ENCODE measurements at regions not wholly inside any gene's neighbourhood (a gene's known extent, or its start where the extent isn't known, plus 50 kb on each side); places are given as distances from the start of the nearest gene placed in this dataset.

DNA sequence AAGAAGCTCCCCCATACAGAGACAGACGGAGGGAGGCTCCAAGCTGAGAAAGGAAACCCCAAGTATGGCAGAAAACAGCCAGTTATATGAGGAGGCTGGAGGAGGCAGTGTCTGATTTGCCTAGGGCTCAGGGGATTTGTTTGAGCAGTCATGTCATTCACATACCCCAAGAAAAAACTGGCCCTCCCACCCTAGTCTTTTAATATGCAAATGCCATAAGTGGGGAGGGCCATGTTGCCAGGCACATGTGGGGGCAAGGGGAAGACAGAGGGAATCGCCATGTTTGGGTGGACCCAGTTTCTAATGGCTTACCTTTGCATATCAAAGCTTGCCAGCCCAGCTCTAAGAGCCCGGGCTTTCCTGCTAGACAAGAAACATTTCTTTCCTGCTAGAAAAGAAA is 1163.8 kb downstream of the TAF11L14 start:
- Histone ChIP-seq H2AFZ (replicated peaks; ENCODE audit: low read length, poor library complexity) (no peak overlapping the region), H3K4me3 (ENCODE audit: insufficient read depth, low read depth, low read length) (no peak overlapping the region), H2AK9ac (replicated peaks; ENCODE audit: low read depth, low read length, poor library complexity) (no peak overlapping the region), H3K23ac (ENCODE audit: low read depth, low read length) (no peak overlapping the region), H3K4ac (ENCODE audit: low read depth, low read length) (no peak overlapping the region), H4K5ac (ENCODE audit: low read depth, low read length) (no peak overlapping the region), H4K91ac (ENCODE audit: insufficient read depth, low read depth, low read length) (no peak overlapping the region), H3K79me1 (ENCODE audit: low read depth in 1 of 2, low read length in 2 of 2) (no peaks in the 10 kb centered on the region), H3K9me3 (ENCODE audit: control insufficient read depth, insufficient read depth, low read length) (peaks cover 12% of the 10 kb centered on the region), H3K18ac (ENCODE audit: low read depth, low read length) (no peak overlapping the region), H2AK5ac (ENCODE audit: low read depth, low read length) (no peak overlapping the region), H3K4me1 (ENCODE audit: control insufficient read depth, insufficient read depth, low read length) (no peaks in the 10 kb centered on the region), H2BK5ac (ENCODE audit: low read depth, low read length, poor library complexity, severe bottlenecking) (no peak overlapping the region), H3K36me3 (ENCODE audit: control insufficient read depth, insufficient read depth, low read length) (no peaks in the 10 kb centered on the region), H3K9me1 (ENCODE audit: insufficient read depth, low read length) (no peaks in the 10 kb centered on the region), H4K8ac (ENCODE audit: low read depth in 2 of 2, low read length in 2 of 2) (no peak overlapping the region), H3K27ac (ENCODE audit: insufficient read depth, low read length) (no peak overlapping the region), H3K9ac (ENCODE audit: low read depth, low read length) (no peak overlapping the region), H2BK15ac (ENCODE audit: low read depth, low read length) (no peak overlapping the region), H3K56ac (ENCODE audit: extremely low read depth, insufficient read depth, low read length) (no peak overlapping the region), H2BK20ac (ENCODE audit: low read depth, low read length) (no peak overlapping the region), H2BK120ac (ENCODE audit: low read depth, low read length) (no peak overlapping the region), H3K14ac (replicated peaks; ENCODE audit: low read depth, low read length) (no peak overlapping the region), H4K20me1 (ENCODE audit: insufficient read depth, low read length) (no peaks in the 10 kb centered on the region), H3K27me3 (ENCODE audit: control insufficient read depth, insufficient read depth, low read length) (no peaks in the 10 kb centered on the region), H3K4me2 (ENCODE audit: low read depth, low read length) (no peak overlapping the region)
- in situ Hi-C loops (cut with MboI; ENCODE audit: low sequenced_read_pairs) (no loop called here), intact Hi-C loops (cut with micrococcal nuclease) (no loop called here), dilution Hi-C loops (cut with HindIII; ENCODE audit: low sequenced_read_pairs, unreplicated experiment) (no loop called here)
- POLR2A ChIA-PET (ENCODE audit: unreplicated experiment), result no interaction called here
- CTCF ChIA-PET, result no interaction called here
- no CpG with 5 or more reads among the region's 3 CpGs for WGBS, 2 experiments (ENCODE audit: extremely low coverage in 2 of 2, insufficient read length in 1 of 2)
- no TSS peak for BruUV-seq (replicated peaks)
- TF ChIP-seq FOS (IDR thresholded peaks at IDR 0.05; ENCODE audit: low read depth, low read length) (no peak), SMC3 (IDR thresholded peaks at IDR 0.05; ENCODE audit: low read depth, low read length) (no peak), MAZ (IDR thresholded peaks at IDR 0.05; ENCODE audit: borderline replicate concordance, low read depth, low read length) (no peak), MAFK (IDR thresholded peaks at IDR 0.05; ENCODE audit: low read depth, low read length) (no peak), RCOR1 (IDR thresholded peaks at IDR 0.05; ENCODE audit: insufficient replicate concordance, low read length) (no peak), CEBPB (IDR thresholded peaks at IDR 0.05; ENCODE audit: low read depth, low read length) (no peak), RFX5 (IDR thresholded peaks at IDR 0.05; ENCODE audit: low read depth, low read length) (no peak), BHLHE40 (IDR thresholded peaks at IDR 0.05; ENCODE audit: low read depth, low read length) (no peak), POLR2A (IDR thresholded peaks at IDR 0.05; ENCODE audit: low read depth, low read length) (no peak), RAD21 (IDR thresholded peaks at IDR 0.05; ENCODE audit: low read length) (no peak), MXI1 (IDR thresholded peaks at IDR 0.05; ENCODE audit: borderline replicate concordance, low read depth, low read length) (no peak), ELK1 (IDR thresholded peaks at IDR 0.05; ENCODE audit: borderline replicate concordance, low read depth, low read length) (no peak), CHD1 (IDR thresholded peaks at IDR 0.05; ENCODE audit: low read depth, low read length) (no peak), NFE2L2 (IDR thresholded peaks at IDR 0.05; ENCODE audit: low read depth, low read length) (no peak)
- TF ChIP-seq, protein P1, sequence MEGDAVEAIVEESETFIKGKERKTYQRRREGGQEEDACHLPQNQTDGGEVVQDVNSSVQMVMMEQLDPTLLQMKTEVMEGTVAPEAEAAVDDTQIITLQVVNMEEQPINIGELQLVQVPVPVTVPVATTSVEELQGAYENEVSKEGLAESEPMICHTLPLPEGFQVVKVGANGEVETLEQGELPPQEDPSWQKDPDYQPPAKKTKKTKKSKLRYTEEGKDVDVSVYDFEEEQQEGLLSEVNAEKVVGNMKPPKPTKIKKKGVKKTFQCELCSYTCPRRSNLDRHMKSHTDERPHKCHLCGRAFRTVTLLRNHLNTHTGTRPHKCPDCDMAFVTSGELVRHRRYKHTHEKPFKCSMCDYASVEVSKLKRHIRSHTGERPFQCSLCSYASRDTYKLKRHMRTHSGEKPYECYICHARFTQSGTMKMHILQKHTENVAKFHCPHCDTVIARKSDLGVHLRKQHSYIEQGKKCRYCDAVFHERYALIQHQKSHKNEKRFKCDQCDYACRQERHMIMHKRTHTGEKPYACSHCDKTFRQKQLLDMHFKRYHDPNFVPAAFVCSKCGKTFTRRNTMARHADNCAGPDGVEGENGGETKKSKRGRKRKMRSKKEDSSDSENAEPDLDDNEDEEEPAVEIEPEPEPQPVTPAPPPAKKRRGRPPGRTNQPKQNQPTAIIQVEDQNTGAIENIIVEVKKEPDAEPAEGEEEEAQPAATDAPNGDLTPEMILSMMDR (conservative IDR thresholded peaks at IDR 0.05; ENCODE audit: low read depth, low read length), result no peak
- TF ChIP-seq, protein P2, sequence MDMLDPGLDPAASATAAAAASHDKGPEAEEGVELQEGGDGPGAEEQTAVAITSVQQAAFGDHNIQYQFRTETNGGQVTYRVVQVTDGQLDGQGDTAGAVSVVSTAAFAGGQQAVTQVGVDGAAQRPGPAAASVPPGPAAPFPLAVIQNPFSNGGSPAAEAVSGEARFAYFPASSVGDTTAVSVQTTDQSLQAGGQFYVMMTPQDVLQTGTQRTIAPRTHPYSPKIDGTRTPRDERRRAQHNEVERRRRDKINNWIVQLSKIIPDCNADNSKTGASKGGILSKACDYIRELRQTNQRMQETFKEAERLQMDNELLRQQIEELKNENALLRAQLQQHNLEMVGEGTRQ (IDR thresholded peaks at IDR 0.05; ENCODE audit: low read depth, low read length), result no peak
- no peak for ATAC-seq (ENCODE audit: low read depth)
- no peak for DNase-seq

All from IMR-90 (cell line).